ENCODE measurements at regions not wholly inside any gene's neighbourhood (a gene's known extent, or its start where the extent isn't known, plus 50 kb on each side); places are given as distances from the start of the nearest gene placed in this dataset.

DNA sequence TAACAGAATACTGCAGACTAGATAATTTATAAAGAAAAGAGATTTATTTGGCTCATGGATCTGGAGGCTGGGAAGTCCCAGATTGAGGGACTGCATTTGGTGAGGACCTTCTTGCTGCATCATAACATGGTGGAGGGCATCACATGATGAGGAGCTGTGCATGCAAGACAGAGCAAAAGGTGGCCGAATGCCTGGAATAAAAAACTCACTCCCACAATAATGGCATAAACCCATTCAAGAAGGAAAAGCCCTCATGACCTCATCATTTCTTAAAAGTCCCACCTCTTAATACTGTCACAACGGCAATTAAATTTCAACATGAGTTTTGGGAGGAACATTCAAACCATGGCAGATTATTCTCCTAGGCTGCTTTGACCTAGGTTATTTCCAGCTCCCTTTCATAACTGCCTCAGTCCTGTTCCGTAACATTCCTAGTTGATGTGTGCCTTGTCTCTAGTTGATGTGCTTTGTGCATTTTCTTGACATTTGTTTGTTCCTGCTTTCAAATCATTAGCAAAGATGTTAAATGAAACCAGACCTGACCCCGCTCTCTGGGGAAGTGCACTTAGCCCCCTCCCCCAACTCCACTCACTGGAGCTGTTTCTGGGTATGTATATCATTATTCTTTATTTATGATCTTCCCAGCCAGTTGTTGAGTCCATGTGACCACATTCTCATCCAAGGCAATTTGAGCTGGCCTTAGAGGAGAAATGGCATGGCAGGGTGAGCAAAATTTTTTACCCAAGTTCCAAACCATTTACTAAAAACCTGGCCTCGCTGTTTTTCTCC lies 148.5 kb downstream of the GDAP2 start:
- no peak for TF ChIP-seq POLR2A (IDR thresholded peaks at IDR 0.05)
- no peak for TF ChIP-seq CTCF (IDR thresholded peaks at IDR 0.05)
- no peak for TF ChIP-seq EP300 (IDR thresholded peaks at IDR 0.05)
- no peak for DNase-seq
- H3K4me1 ChIP-seq (ENCODE audit: insufficient read depth) = no peaks in the 10 kb centered on the region
- 46 to 67% (median 64%) methylated on average over 5 of the region's 5 CpGs for WGBS, 3 donors
- intact Hi-C loops (cut with DNase I) = no loop called here
- no peaks in the 10 kb centered on the region for H3K36me3 ChIP-seq
- H3K27ac ChIP-seq = no peak overlapping the region
- H3K4me3 ChIP-seq = no peak overlapping the region
- H3K9me3 ChIP-seq = no peaks in the 10 kb centered on the region
- H3K27me3 ChIP-seq = no peaks in the 10 kb centered on the region

DNA sequence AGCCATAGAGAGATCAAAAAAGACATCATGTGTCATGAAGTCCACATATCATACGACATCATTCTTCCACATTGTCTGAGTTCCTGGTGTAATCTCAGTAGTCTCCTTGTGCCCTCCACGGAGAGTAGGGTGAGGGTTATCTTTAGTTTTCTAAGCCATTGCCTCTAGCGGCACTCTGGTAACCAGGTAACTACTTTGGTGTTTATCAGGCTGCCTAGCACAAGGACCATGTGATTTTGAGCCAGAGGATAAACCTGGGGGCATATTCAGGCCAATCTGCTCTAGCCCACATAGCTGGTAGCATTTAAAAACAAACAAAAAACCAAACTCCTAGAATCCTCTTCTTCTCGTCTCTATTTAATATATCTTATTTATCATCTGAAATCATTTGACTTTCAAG lies 147.4 kb downstream of the GDAP2 start:
- H3K4me1 ChIP-seq (ENCODE audit: insufficient read depth) = no peaks in the 10 kb centered on the region
- DNase-seq = no peak
- H3K27me3 ChIP-seq = no peaks in the 10 kb centered on the region
- H3K4me3 ChIP-seq = no peak overlapping the region
- no peaks in the 10 kb centered on the region for H3K9me3 ChIP-seq
- 54 to 74% (median 59%) methylated on average over 4 of the region's 4 CpGs for WGBS, 3 donors
- intact Hi-C loops (cut with DNase I) = no loop called here
- H3K36me3 ChIP-seq = no peaks in the 10 kb centered on the region
- no peak overlapping the region for H3K27ac ChIP-seq
- TF ChIP-seq POLR2A (IDR thresholded peaks at IDR 0.05) (no peak), EP300 (IDR thresholded peaks at IDR 0.05) (no peak), CTCF (IDR thresholded peaks at IDR 0.05) (no peak)

DNA sequence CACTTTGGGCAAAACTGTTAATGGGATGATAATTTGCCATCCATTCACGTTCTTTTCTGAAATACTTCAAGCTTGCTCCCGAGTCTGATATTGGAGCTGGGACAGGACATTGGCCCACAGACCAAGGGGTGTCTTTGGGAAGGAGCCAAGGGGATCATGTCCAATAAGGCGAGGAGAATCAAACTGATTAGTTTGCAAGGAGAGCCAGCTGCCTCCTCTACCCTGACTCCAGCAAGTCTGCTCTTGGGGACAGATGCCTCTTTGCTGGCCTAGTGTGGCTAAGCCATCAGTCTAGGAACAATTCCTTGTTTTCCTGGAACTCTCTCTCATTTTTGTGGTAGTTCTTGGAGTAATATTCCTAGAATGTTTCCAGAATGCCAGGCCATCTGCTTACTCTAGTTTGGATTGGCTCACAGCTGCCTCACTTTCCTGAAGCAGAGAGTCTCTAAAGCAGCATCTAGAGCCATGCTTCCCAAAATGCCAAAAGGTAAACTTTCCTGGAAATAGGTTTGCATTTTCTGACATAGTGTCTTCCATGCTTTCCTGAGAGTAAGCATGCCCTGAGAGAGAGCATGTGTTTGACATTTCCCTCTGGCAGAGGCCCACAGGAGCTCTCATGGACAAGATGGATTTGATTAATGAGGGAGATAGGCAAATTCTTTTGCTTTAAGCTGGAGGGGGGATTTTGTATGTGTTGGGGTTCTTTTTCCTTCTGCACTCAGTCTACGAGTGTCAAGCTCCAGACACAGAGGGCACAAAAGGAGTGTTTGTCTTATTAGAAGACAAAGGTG lies 145.6 kb downstream of the GDAP2 start:
- no peaks in the 10 kb centered on the region for H3K9me3 ChIP-seq
- intact Hi-C loops (cut with DNase I) = no loop called here
- 59 to 84% (median 65%) methylated on average over 4 of the region's 4 CpGs for WGBS, 3 donors
- no peak for DNase-seq
- H3K27me3 ChIP-seq = no peaks in the 10 kb centered on the region
- H3K36me3 ChIP-seq = no peaks in the 10 kb centered on the region
- no peak overlapping the region for H3K27ac ChIP-seq
- H3K4me3 ChIP-seq = no peak overlapping the region
- no peaks in the 10 kb centered on the region for H3K4me1 ChIP-seq (ENCODE audit: insufficient read depth)
- no peak for TF ChIP-seq CTCF (IDR thresholded peaks at IDR 0.05)
- no peak for TF ChIP-seq EP300 (IDR thresholded peaks at IDR 0.05)
- no peak for TF ChIP-seq POLR2A (IDR thresholded peaks at IDR 0.05)

DNA sequence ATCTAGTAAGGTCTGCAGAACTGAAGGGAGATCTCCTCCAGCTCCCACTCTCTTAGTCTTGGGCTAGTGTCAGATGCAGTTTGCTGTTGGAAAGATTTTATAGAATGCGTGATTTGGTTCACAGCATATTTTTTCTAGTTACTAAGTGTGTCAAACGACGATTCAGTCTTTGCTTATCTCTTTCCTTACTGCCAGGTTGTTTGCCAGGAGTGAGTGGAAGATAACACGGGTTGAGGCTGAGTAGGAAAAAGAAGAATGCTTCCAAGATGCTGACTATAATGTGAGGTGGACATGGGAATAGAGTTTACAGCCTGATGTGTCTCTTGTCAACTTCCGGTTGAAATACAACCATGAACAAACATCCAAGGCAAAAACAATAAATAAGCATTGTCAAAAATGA lies 141.4 kb downstream of the GDAP2 start:
- H3K4me3 ChIP-seq = no peak overlapping the region
- H3K4me1 ChIP-seq (ENCODE audit: insufficient read depth) = no peaks in the 10 kb centered on the region
- WGBS, 3 donors = 20 to 28% (median 26%) methylated on average over 5 of the region's 5 CpGs
- no peak overlapping the region for H3K27ac ChIP-seq
- H3K27me3 ChIP-seq = no peaks in the 10 kb centered on the region
- intact Hi-C loops (cut with DNase I) = no loop called here
- TF ChIP-seq CTCF (IDR thresholded peaks at IDR 0.05) = no peak
- TF ChIP-seq EP300 (IDR thresholded peaks at IDR 0.05) = no peak
- TF ChIP-seq POLR2A (IDR thresholded peaks at IDR 0.05) = no peak
- DNase-seq = no peak
- no peaks in the 10 kb centered on the region for H3K36me3 ChIP-seq
- no peaks in the 10 kb centered on the region for H3K9me3 ChIP-seq
